HAP-1 (cell line): ENCODE measurements at regions not wholly inside any gene's neighbourhood (a gene's known extent, or its start where the extent isn't known, plus 50 kb on each side); places are given as distances from the start of the nearest gene placed in this dataset.

Source experiments
- DNase-seq, 2 experiments: peaks; one replicate each; pipeline ENCODE4 v3.0.0-alpha.2; 2016 to 2020; ENCODE audit warnings: low spot score in 2 of 2
- H3K27me3 ChIP-seq: fragments of 250-450 bp; sonication (Bioruptor Pico); 2 replicates; pipeline ENCODE4 v1.5.1; 2020; ENCODE audit warnings: low read depth, mild to moderate bottlenecking, moderate library complexity
- H3K36me3 ChIP-seq: fragments of 250-450 bp; sonication (Bioruptor Pico); replicated peaks from 2 replicates; pipeline ENCODE4 v1.5.1; 2020; ENCODE audit warnings: mild to moderate bottlenecking
- H3K4me1 ChIP-seq: fragments of 250-450 bp; sonication (Bioruptor Pico); 2 replicates; pipeline ENCODE4 v1.5.1; 2020; ENCODE audit warnings: mild to moderate bottlenecking
- H3K4me3 ChIP-seq: fragments of 250-450 bp; sonication (Bioruptor Pico); 2 replicates; pipeline ENCODE4 v1.5.1; 2020; ENCODE audit warnings: mild to moderate bottlenecking, moderate library complexity
- H3K9me3 ChIP-seq: fragments of 250-450 bp; sonication (Bioruptor Pico); 2 replicates; pipeline ENCODE4 v1.5.1; 2020; ENCODE audit warnings: mild to moderate bottlenecking, moderate library complexity
- in situ Hi-C: fragments of 300-500 bp; cut with MboI; formaldehyde crosslinking; loops from 3 replicates; pipeline ENCODE4 v1.14.3; 2020; ENCODE audit warnings: low sequenced_read_pairs, inconsistent platforms, mixed read lengths

DNA sequence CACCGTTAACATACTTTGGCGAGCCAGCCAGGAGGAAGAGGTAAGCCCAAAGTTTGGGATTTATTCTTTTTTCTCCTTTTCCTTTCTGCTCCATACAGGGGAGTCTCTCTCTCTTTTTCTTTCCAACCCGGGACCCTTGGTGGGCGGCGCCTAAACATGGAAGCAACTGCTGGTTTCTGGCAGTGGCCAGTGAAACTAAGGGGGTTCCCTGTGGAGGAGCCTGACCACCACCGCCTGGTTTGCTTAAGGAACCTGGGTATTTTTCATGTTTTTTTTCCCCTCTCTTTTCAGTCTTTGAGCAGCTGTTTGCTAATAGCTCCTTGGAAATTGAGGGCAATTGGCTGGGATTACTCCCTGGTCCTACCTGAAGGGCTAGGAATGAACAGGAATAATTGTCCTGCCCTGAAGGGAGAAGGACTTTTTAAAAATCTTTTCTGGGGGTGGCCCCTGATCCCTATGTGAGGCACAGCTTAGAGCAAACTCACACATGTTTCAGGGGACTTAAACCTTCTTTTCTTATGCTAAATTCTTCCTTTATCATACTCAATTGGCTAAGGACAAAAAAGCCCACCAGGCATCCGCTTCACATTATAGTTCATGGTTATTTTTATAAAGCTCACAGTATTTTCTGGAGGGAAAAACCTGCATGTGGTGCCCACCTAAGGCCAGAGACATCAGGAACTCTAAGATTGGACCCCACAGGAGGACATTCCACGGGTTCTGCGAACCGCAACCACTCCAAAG lies 61.3 kb upstream of the PLD5 start:
- Histone ChIP-seq H3K9me3 (no peaks in the 10 kb centered on the region), H3K4me1 (peaks cover 14% of the 10 kb centered on the region), H3K27me3 (no peaks in the 10 kb centered on the region), H3K4me3 (no peak overlapping the region), H3K36me3 (no peaks in the 10 kb centered on the region)
- in situ Hi-C loops, result no loop called here
- peak; percentile 60 to 85 for DNase-seq

DNA sequence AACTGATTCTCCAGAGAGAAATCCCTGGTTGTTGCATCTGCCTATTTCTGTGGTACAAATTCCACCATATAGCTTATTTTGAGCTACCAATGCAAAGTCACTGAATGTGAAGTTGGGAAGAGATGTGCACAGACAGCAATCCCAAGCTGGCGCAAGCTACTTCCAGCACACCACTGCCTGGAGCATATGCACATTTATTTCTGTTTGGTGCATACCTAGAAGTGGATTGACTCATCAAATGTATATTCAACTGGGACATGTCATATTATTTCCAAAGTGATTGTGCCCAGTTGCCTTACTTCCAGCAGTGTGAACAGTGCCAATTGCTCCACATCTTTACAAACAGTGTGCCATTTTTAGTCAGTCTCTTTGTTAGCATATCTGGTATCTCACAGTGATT lies 58.2 kb upstream of the PLD5 start:
- Histone ChIP-seq H3K27me3 (no peaks in the 10 kb centered on the region), H3K4me1 (peaks cover 14% of the 10 kb centered on the region), H3K36me3 (no peaks in the 10 kb centered on the region), H3K4me3 (no peak overlapping the region), H3K9me3 (no peaks in the 10 kb centered on the region)
- DNase-seq, result no peak
- in situ Hi-C loops, result no loop called here

DNA sequence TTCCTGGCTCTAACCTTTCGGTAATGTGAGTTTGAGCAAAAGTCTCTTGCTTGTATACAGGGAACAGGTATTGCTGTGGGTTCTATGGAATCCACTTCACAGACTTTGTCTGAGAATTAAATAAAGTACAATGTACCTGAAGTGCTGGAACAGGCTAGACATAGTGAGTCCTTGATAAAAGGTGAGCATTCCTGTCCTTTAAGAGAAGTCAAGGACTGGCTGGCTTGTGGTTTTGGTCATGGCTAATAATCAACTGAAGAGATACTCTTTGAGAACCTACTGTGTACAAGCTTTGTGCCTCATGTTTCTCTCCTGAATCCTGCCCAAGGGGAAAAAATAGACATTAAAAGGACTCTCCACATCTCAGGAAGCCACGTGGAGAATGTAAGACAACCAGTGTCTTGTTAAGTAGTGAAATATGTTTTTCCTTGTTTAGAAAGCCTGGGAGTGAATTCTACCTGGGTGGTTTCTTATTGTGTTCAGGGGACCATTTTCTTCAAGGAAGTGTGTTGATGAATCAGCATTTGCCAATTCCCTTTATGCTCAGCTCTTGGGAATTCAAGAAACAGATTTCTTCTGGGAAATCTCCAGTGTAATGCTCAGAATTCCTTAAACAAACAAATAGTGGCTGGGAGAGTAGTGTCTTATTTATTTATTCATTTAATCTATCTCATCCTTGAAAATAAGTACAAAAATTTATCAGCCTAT lies 55.2 kb upstream of the PLD5 start:
- in situ Hi-C loops, result no loop called here
- no peak overlapping the region for H3K4me3 ChIP-seq
- DNase-seq, result no peak
- H3K4me1 ChIP-seq, result no peaks in the 10 kb centered on the region
- H3K9me3 ChIP-seq, result no peaks in the 10 kb centered on the region
- H3K36me3 ChIP-seq, result no peaks in the 10 kb centered on the region
- peaks cover 3% of the 10 kb centered on the region; the same call in 1 of the 2 replicates for H3K27me3 ChIP-seq
